ENCODE measurements at regions not wholly inside any gene's neighbourhood (a gene's known extent, or its start where the extent isn't known, plus 50 kb on each side); places are given as distances from the start of the nearest gene placed in this dataset.

GRCh38 chrX:69279234-69279633 is 114.0 kb upstream of the PJA1 start:
- no peak for DNase-seq
- TF ChIP-seq, protein P1, sequence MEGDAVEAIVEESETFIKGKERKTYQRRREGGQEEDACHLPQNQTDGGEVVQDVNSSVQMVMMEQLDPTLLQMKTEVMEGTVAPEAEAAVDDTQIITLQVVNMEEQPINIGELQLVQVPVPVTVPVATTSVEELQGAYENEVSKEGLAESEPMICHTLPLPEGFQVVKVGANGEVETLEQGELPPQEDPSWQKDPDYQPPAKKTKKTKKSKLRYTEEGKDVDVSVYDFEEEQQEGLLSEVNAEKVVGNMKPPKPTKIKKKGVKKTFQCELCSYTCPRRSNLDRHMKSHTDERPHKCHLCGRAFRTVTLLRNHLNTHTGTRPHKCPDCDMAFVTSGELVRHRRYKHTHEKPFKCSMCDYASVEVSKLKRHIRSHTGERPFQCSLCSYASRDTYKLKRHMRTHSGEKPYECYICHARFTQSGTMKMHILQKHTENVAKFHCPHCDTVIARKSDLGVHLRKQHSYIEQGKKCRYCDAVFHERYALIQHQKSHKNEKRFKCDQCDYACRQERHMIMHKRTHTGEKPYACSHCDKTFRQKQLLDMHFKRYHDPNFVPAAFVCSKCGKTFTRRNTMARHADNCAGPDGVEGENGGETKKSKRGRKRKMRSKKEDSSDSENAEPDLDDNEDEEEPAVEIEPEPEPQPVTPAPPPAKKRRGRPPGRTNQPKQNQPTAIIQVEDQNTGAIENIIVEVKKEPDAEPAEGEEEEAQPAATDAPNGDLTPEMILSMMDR (IDR thresholded peaks at IDR 0.05; ENCODE audit: low read depth, low read length, missing control alignments) = no peak
- H3K4me3 ChIP-seq (ENCODE audit: low read depth, low read length) = no peak overlapping the region
- H3K27me3 ChIP-seq (replicated peaks) = no peaks in the 10 kb centered on the region
- no peaks in the 10 kb centered on the region for H3K36me3 ChIP-seq (replicated peaks)
- in situ Hi-C loops (cut with HindIII; ENCODE audit: low pct_ligation_motif_present, low sequenced_read_pairs) = no loop called here
- no peak overlapping the region for H3K27ac ChIP-seq

DNA sequence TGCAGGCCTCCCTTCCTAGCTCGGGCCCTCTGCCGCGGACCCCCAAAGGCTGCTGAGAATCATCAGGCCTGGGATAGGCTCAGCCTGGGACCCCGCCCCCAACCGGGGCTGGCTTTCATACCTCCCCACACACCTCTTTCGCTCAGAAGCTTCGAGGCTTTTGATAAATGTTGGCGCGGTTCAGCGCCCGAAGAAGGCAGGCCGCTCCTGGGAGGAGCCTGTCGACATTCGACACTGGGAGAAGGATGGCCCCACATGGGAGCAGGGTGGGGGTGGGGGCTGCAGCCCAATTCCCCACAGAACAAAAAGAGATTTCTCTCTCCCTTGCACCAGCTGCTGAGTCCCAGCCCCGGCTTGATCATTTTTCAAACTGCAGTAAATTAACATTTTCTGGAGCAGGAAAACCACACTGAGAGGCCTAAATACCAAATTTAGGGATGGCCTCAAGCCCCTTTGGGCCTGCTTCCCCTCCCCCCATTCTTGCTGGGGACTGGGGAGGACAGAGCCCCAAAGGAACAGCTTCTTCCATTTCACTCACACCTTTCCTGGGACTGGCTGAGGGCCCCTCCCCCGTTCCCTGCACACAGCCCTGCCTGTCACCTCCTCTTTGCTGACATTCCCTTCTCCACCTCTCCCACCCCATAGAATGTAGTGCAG is 112.9 kb upstream of the PJA1 start:
- no peaks in the 10 kb centered on the region for H3K36me3 ChIP-seq (replicated peaks)
- TF ChIP-seq, protein P1 (IDR thresholded peaks at IDR 0.05; ENCODE audit: low read depth, low read length, missing control alignments) = no peak
- in situ Hi-C loops (cut with HindIII; ENCODE audit: low pct_ligation_motif_present, low sequenced_read_pairs) = no loop called here
- no peak for DNase-seq
- no peak overlapping the region for H3K27ac ChIP-seq
- no peaks in the 10 kb centered on the region for H3K27me3 ChIP-seq (replicated peaks)
- H3K4me3 ChIP-seq (ENCODE audit: low read depth, low read length) = no peak overlapping the region

DNA sequence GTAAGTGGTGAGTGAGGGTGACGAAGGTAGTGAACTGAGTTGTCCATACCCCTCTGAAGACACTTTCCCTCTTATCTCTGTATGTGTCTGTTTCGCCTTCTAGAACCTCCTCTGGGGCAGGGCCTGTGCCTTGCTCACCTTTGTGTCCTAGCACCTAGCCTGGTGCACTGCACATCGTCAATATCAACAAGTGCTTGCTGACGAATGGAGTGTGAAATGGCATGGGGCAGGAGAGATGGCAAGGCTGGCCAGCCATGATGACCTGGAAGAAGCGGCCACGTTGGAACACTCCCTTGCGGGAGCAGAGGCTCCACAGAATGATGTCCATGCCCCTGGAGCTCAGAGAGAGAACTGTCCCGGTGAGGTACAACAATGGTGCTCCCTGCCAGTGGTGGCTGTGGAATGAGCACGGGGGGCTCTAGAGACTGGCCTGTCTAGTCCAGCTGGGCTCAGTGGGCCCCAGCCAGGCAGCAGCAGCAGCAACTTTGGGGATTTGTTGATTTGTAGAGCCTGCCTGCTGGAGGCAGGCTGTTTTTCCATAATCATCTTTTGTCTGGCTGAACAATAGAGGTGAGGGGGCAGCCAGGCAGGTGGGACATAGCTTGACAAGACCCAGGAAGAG is 112.2 kb upstream of the PJA1 start:
- Histone ChIP-seq H3K27ac (no peak overlapping the region), H3K27me3 (replicated peaks) (no peaks in the 10 kb centered on the region), H3K4me3 (ENCODE audit: low read depth, low read length) (no peak overlapping the region), H3K36me3 (replicated peaks) (no peaks in the 10 kb centered on the region)
- TF ChIP-seq, protein P1 (IDR thresholded peaks at IDR 0.05; ENCODE audit: low read depth, low read length, missing control alignments) = no peak
- no peak for DNase-seq
- in situ Hi-C loops (cut with HindIII; ENCODE audit: low pct_ligation_motif_present, low sequenced_read_pairs) = no loop called here

- H3K36me3 ChIP-seq (replicated peaks) = no peaks in the 10 kb centered on the region
- no peak overlapping the region for H3K27ac ChIP-seq
- TF ChIP-seq, protein P1 (IDR thresholded peaks at IDR 0.05; ENCODE audit: low read depth, low read length, missing control alignments) = no peak
- no peaks in the 10 kb centered on the region for H3K27me3 ChIP-seq (replicated peaks)
- no peak overlapping the region for H3K4me3 ChIP-seq (ENCODE audit: low read depth, low read length)
- in situ Hi-C loops (cut with HindIII; ENCODE audit: low pct_ligation_motif_present, low sequenced_read_pairs) = no loop called here
- DNase-seq = no peak
Measured at GRCh38 chrX:69268611-69269010, 103.4 kb upstream of the PJA1 start.

GRCh38 chrX:69264158-69264581 is 98.9 kb upstream of the PJA1 start:
- Histone ChIP-seq H3K4me3 (ENCODE audit: low read depth, low read length) (no peak overlapping the region), H3K27me3 (replicated peaks) (no peaks in the 10 kb centered on the region), H3K36me3 (replicated peaks) (no peaks in the 10 kb centered on the region), H3K27ac (no peak overlapping the region)
- no peak for DNase-seq
- in situ Hi-C loops (cut with HindIII; ENCODE audit: low pct_ligation_motif_present, low sequenced_read_pairs) = no loop called here
- TF ChIP-seq, protein P1 (IDR thresholded peaks at IDR 0.05; ENCODE audit: low read depth, low read length, missing control alignments) = no peak
